CD14-positive monocyte (primary cell): ENCODE measurements at regions not wholly inside any gene's neighbourhood (a gene's known extent, or its start where the extent isn't known, plus 50 kb on each side); places are given as distances from the start of the nearest gene placed in this dataset.
"Not testable (repeated sequence)": the region's sequence is repeated elsewhere in the genome, so short reads cannot be mapped to it uniquely, and the experiment has no call there.

Source experiments
- DNase-seq, 3 donors: peaks; one replicate each; pipeline ENCODE4 v3.0.0-alpha.2; 2011 to 2022
- H2AFZ ChIP-seq: 2 replicates; pipeline ENCODE4 v1.6.0; 2012; ENCODE audit warnings: mild to moderate bottlenecking, low read depth, low read length, inconsistent platforms; ENCODE audit not compliant: insufficient read depth, poor library complexity, severe bottlenecking
- H3K27ac ChIP-seq, 2 donors: 1 replicate in 1 of 2; 2 replicates in 1 of 2; pipeline ENCODE4 v1.5.1; 2012 to 2013; ENCODE audit warnings: low read length in 2 of 2, control low read depth in 1 of 2, inconsistent platforms in 1 of 2, low read depth in 1 of 2, mild to moderate bottlenecking in 1 of 2
- H3K27me3 ChIP-seq, 2 donors: one replicate each; pipeline versions ENCODE4 v1.6.0 to v1.6.1; 2011 to 2013; ENCODE audit warnings: low read length in 2 of 2; ENCODE audit not compliant: control insufficient read depth in 2 of 2, insufficient read depth in 2 of 2
- H3K36me3 ChIP-seq, 2 donors: replicated peaks in 1 of 2; 1 replicate in 1 of 2; 2 replicates in 1 of 2; pipeline versions ENCODE4 v1.5.1 to v1.6.1; 2012 to 2013; ENCODE audit warnings: low read length in 2 of 2, control low read depth in 1 of 2, inconsistent platforms in 1 of 2, mild to moderate bottlenecking in 1 of 2; ENCODE audit not compliant: insufficient read depth in 2 of 2, control insufficient read depth in 1 of 2
- H3K4me1 ChIP-seq, 2 donors: 1 replicate in 1 of 2; 2 replicates in 1 of 2; pipeline versions ENCODE4 v1.5.1 to v1.6.1; 2012 to 2013; ENCODE audit warnings: low read length in 2 of 2, control low read depth in 1 of 2, inconsistent platforms in 1 of 2, mild to moderate bottlenecking in 1 of 2, moderate library complexity in 1 of 2; ENCODE audit not compliant: insufficient read depth in 2 of 2, control insufficient read depth in 1 of 2
- H3K4me2 ChIP-seq: replicated peaks from 2 replicates; pipeline ENCODE3; 2012; ENCODE audit warnings: low read length, moderate library complexity, mild to moderate bottlenecking; ENCODE audit not compliant: poor library complexity, severe bottlenecking; ENCODE audit errors: extremely low read depth
- H3K4me3 ChIP-seq, 3 experiments: fragments of 200-600 bp in 1 of 3; sonication (generic) in 1 of 3; replicated peaks in 1 of 3; 1 replicate in 2 of 3; 2 replicates in 1 of 3; pipeline ENCODE4 v1.5.1; 2011 to 2013; ENCODE audit warnings: low read length in 3 of 3, mild to moderate bottlenecking in 3 of 3, control low read depth in 2 of 3, low read depth in 2 of 3, inconsistent platforms in 1 of 3, moderate library complexity in 1 of 3
- H3K79me2 ChIP-seq: 2 replicates; pipeline ENCODE4 v1.6.0; 2012; ENCODE audit warnings: mild to moderate bottlenecking, control low read depth, inconsistent platforms, low read length, moderate library complexity; ENCODE audit not compliant: insufficient read depth
- H3K9ac ChIP-seq: 2 replicates; pipeline ENCODE4 v1.6.0; 2017; ENCODE audit warnings: low read length, mild to moderate bottlenecking; ENCODE audit not compliant: insufficient read depth, poor library complexity, severe bottlenecking
- H3K9me3 ChIP-seq, 2 donors: replicated peaks in 1 of 2; 1 replicate in 1 of 2; 2 replicates in 1 of 2; pipeline versions ENCODE4 v1.5.1 to v1.6.1; 2012 to 2013; ENCODE audit warnings: low read length in 2 of 2, control low read depth in 1 of 2; ENCODE audit not compliant: control insufficient read depth in 1 of 2, insufficient read depth in 1 of 2
- H4K20me1 ChIP-seq: 2 replicates; pipeline ENCODE4 v1.6.0; 2012; ENCODE audit warnings: mild to moderate bottlenecking, low read length, control low read depth, moderate library complexity; ENCODE audit not compliant: insufficient read depth
- H3K27ac Mint-ChIP-seq, 7 donors: one replicate each; pipeline ENCODE4 v1.8.0; 2020; ENCODE audit warnings: mild to moderate bottlenecking in 7 of 7, mixed read lengths in 7 of 7, moderate library complexity in 6 of 7, inconsistent platforms in 2 of 7
- H3K27me3 Mint-ChIP-seq, 3 donors: one replicate each; pipeline ENCODE4 v1.8.0; 2021 to 2022; ENCODE audit warnings: low read depth in 3 of 3, mild to moderate bottlenecking in 3 of 3, mixed read lengths in 3 of 3, moderate library complexity in 3 of 3, inconsistent platforms in 1 of 3
- H3K36me3 Mint-ChIP-seq, 2 donors: one replicate each; pipeline ENCODE4 v1.8.0; 2020; ENCODE audit warnings: mixed read lengths in 2 of 2, inconsistent platforms in 1 of 2, mild to moderate bottlenecking in 1 of 2
- H3K4me1 Mint-ChIP-seq: one replicate; pipeline ENCODE4 v1.8.0; 2020; ENCODE audit warnings: mild to moderate bottlenecking, mixed read lengths
- H3K4me3 Mint-ChIP-seq, 2 donors: one replicate each; pipeline ENCODE4 v1.8.0; 2020; ENCODE audit warnings: mild to moderate bottlenecking in 2 of 2, mixed read lengths in 2 of 2, moderate library complexity in 1 of 2
- H3K9me3 Mint-ChIP-seq, 7 donors: one replicate each; pipeline ENCODE4 v1.8.0; 2020 to 2022; ENCODE audit warnings: mixed read lengths in 7 of 7, mild to moderate bottlenecking in 6 of 7, moderate library complexity in 6 of 7, inconsistent platforms in 2 of 7
- CTCF ChIP-seq: fragments of 200-600 bp; IDR thresholded peaks from one replicate; pipeline ENCODE4 v1.8.0; 2022; ENCODE audit warnings: antibody characterized with exemption, mild to moderate bottlenecking
- WGBS: methylation state at CpG from one replicate; pipeline ENCODE4 v1.1.5; 2013; ENCODE audit warnings: missing lambda C conversion rate; ENCODE audit not compliant: insufficient coverage; 5-methylcytosine and 5-hydroxymethylcytosine counted together
- intact Hi-C, 2 donors: fragments of 100-400 bp; cut with micrococcal nuclease; formaldehyde crosslinking; loops; one replicate each; pipeline versions ENCODE4 v1.15.0 to v1.15.1; 2023

- Mint-ChIP-seq H3K27me3 (peaks cover 0 to 1% (median 0%) of the 10 kb centered on the region in 3 donors), H3K36me3 (no peaks in the 10 kb centered on the region), H3K27ac (no peak overlapping the region), H3K4me3 (no peak overlapping the region), H3K4me1 (no peaks in the 10 kb centered on the region), H3K9me3 (no peaks in the 10 kb centered on the region)
- Histone ChIP-seq H3K4me1 (no peaks in the 10 kb centered on the region), H2AFZ (no peak overlapping the region), H3K36me3 (no peaks in the 10 kb centered on the region), H4K20me1 (no peaks in the 10 kb centered on the region), H3K4me2 (no peak overlapping the region), H3K27me3 (no peaks in the 10 kb centered on the region), H3K9ac (no peak overlapping the region), H3K27ac (no peak overlapping the region), H3K4me3 (no peak overlapping the region), H3K79me2 (no peaks in the 10 kb centered on the region), H3K9me3 (no peaks in the 10 kb centered on the region)
- no peak for DNase-seq
- TF ChIP-seq CTCF: no peak
- WGBS: no CpG with 5 or more reads among the region's 2 CpGs
- intact Hi-C loops: no loop called here
These were observed 491.7 kb downstream of the RAPGEF2 start for GRCh38 chr4:159594576-159594975.

DNA sequence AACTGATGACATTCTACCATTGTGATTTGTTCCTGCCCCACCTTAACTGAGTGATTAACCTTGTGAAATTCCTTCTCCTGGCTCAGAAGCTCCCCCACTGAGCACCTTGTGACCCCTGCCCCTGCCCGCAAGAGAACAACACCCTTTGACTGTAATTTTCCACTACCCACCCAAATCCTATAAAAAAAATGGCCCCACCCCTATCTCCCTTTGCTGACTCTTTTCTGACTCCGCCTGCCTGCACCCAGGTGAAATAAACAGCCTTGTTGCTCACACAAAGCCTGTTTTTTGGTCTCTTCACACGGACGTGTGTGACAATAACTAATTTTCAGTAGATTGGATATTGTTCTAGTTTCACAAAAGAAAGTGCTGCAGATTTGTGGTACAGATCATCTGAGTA, 492.2 kb downstream of the RAPGEF2 start:
- DNase-seq, H3K4me2 ChIP-seq, H3K79me2 ChIP-seq, H3K36me3 Mint-ChIP-seq, H3K27me3 Mint-ChIP-seq, H3K27me3 ChIP-seq, H3K4me1 Mint-ChIP-seq, H3K9ac ChIP-seq, H3K4me3 ChIP-seq, H3K36me3 ChIP-seq, H3K9me3 Mint-ChIP-seq, H3K4me1 ChIP-seq, H3K4me3 Mint-ChIP-seq, intact Hi-C loops, H4K20me1 ChIP-seq, H3K9me3 ChIP-seq, H3K27ac Mint-ChIP-seq, H3K27ac ChIP-seq, H2AFZ ChIP-seq: not testable (repeated sequence)
- 29% methylated on average over 1 of the region's 4 CpGs for WGBS
